H1 (cell line): ENCODE measurements at regions not wholly inside any gene's neighbourhood (a gene's known extent, or its start where the extent isn't known, plus 50 kb on each side); places are given as distances from the start of the nearest gene placed in this dataset.

ENCODE experiments used
- CTCF ChIA-PET: fragments of 300-600 bp; sonication (Branson Sonifier 250); formaldehyde crosslinking; loops from one replicate; lab custom pipeline; 2021; ENCODE audit not compliant: partially characterized antibody; lab: Charles Lee
- POLR2A ChIA-PET: fragments of 300-600 bp; sonication (Branson Sonifier 250); formaldehyde crosslinking; loops from one replicate; lab custom pipeline; 2021; ENCODE audit warnings: inconsistent platforms; ENCODE audit not compliant: partially characterized antibody; lab: Charles Lee
- DNase-seq, 2 experiments: peaks; one replicate each; pipeline versions ENCODE4 v3.0.0 to v3.0.0-alpha.2; 2010 to 2022; ENCODE audit warnings: low spot score in 2 of 2, low read depth in 1 of 2, mixed read lengths in 1 of 2
- FAIRE-seq: peaks from 2 replicates; lab custom pipeline; 2011; peaks lifted over from hg19 to GRCh38; lab: Jason Lieb, UNC
- H2AFZ ChIP-seq: 2 replicates; pipeline ENCODE4 v1.8.1; 2012; ENCODE audit warnings: low read length, inconsistent platforms
- H2AK5ac ChIP-seq: 2 replicates; pipeline ENCODE4 v1.6.1; 2013; ENCODE audit warnings: low read depth, low read length
- H2BK120ac ChIP-seq: replicated peaks from 2 replicates; pipeline ENCODE3; 2013; ENCODE audit warnings: low read depth, low read length, inconsistent platforms
- H2BK12ac ChIP-seq: 2 replicates; pipeline ENCODE4 v1.6.1; 2013; ENCODE audit warnings: low read depth, low read length
- H2BK15ac ChIP-seq: 2 replicates; pipeline ENCODE4 v1.6.1; 2013; ENCODE audit warnings: low read length
- H2BK20ac ChIP-seq: 2 replicates; pipeline ENCODE4 v1.6.1; 2013; ENCODE audit warnings: low read length
- H2BK5ac ChIP-seq: 2 replicates; pipeline ENCODE4 v1.6.1; 2013; ENCODE audit warnings: low read depth, low read length
- H3K14ac ChIP-seq: 2 replicates; pipeline ENCODE4 v1.6.1; 2013; ENCODE audit warnings: inconsistent platforms; ENCODE audit not compliant: insufficient read length
- H3K18ac ChIP-seq: 2 replicates; pipeline ENCODE4 v1.6.1; 2013; ENCODE audit warnings: low read length; ENCODE audit errors: extremely low read depth
- H3K23ac ChIP-seq: 2 replicates; pipeline ENCODE4 v1.6.1; 2013; ENCODE audit warnings: inconsistent platforms; ENCODE audit not compliant: insufficient read length
- H3K23me2 ChIP-seq: 2 replicates; pipeline ENCODE4 v1.6.1; 2013; ENCODE audit warnings: low read depth, low read length
- H3K27ac ChIP-seq: 2 replicates; pipeline ENCODE4 v1.6.1; 2011; ENCODE audit warnings: low read depth, low read length, inconsistent platforms
- H3K27me3 ChIP-seq, 4 experiments: replicated peaks in 1 of 4; 1 replicate in 1 of 4; 2 replicates in 3 of 4; pipeline versions ENCODE4 v1.6.1 to v1.8.1; 2011 to 2013; ENCODE audit warnings: low read length in 3 of 4, mild to moderate bottlenecking in 3 of 4, inconsistent platforms in 2 of 4, mixed read lengths in 2 of 4, moderate library complexity in 1 of 4; ENCODE audit not compliant: control insufficient read depth in 3 of 4, insufficient read depth in 3 of 4; ENCODE audit errors: extremely low read depth in 1 of 4
- H3K36me3 ChIP-seq, 4 experiments: 2 replicates each; pipeline versions ENCODE4 v1.6.1 to v1.8.1; 2011 to 2013; ENCODE audit warnings: mild to moderate bottlenecking in 4 of 4, low read length in 3 of 4, moderate library complexity in 2 of 4, control low read depth in 1 of 4, inconsistent platforms in 1 of 4; ENCODE audit not compliant: insufficient read depth in 4 of 4, control insufficient read depth in 2 of 4
- H3K4ac ChIP-seq: replicated peaks from 2 replicates; pipeline ENCODE3; 2013; ENCODE audit warnings: low read length, low read depth, mixed read lengths, inconsistent platforms; ENCODE audit not compliant: insufficient read length
- H3K4me1 ChIP-seq, 4 experiments: replicated peaks in 1 of 4; 1 replicate in 1 of 4; 2 replicates in 3 of 4; pipeline versions ENCODE4 v1.6.1 to v1.8.1; 2011 to 2013; ENCODE audit warnings: low read length in 3 of 4, inconsistent platforms in 2 of 4, mixed read lengths in 1 of 4; ENCODE audit not compliant: insufficient read depth in 4 of 4, control insufficient read depth in 3 of 4
- H3K4me2 ChIP-seq, 2 experiments: 2 replicates each; pipeline versions ENCODE4 v1.6.1 to v1.8.1; 2011 to 2013; ENCODE audit warnings: low read depth in 2 of 2, low read length in 2 of 2, control low read depth in 1 of 2, inconsistent platforms in 1 of 2, mild to moderate bottlenecking in 1 of 2; ENCODE audit not compliant: insufficient read depth in 1 of 2
- H3K4me3 ChIP-seq, 4 experiments: fragments of 200-600, 300-600 bp in 1 of 4; sonication (generic), shearing (Covaris generic), sonication (Bioruptor Twin) in 1 of 4; 2 replicates each; pipeline versions ENCODE4 v1.5.1 to v1.8.1; 2011 to 2016; ENCODE audit warnings: low read length in 4 of 4, low read depth in 3 of 4, control low read depth in 2 of 4, inconsistent platforms in 2 of 4, mild to moderate bottlenecking in 2 of 4, mixed read lengths in 1 of 4, moderate library complexity in 1 of 4; ENCODE audit not compliant: insufficient read depth in 2 of 4; ENCODE audit errors: extremely low read depth in 1 of 4
- H3K56ac ChIP-seq: replicated peaks from 2 replicates; pipeline ENCODE3; 2013; ENCODE audit warnings: low read depth, mild to moderate bottlenecking, mixed read lengths, low read length, inconsistent platforms; ENCODE audit not compliant: insufficient read length
- H3K79me1 ChIP-seq: 2 replicates; pipeline ENCODE4 v1.6.1; 2013; ENCODE audit warnings: low read depth, low read length, control low read depth
- H3K79me2 ChIP-seq, 2 experiments: 2 replicates each; pipeline versions ENCODE4 v1.6.1 to v1.8.1; 2012 to 2013; ENCODE audit warnings: low read length in 2 of 2, mild to moderate bottlenecking in 2 of 2, inconsistent platforms in 1 of 2; ENCODE audit not compliant: insufficient read depth in 2 of 2, control insufficient read depth in 1 of 2
- H3K9ac ChIP-seq, 4 experiments: replicated peaks in 1 of 4; 1 replicate in 1 of 4; 2 replicates in 3 of 4; pipeline versions ENCODE4 v1.6.1 to v1.8.1; 2011 to 2013; ENCODE audit warnings: low read depth in 3 of 4, low read length in 3 of 4, control low read depth in 2 of 4, mild to moderate bottlenecking in 2 of 4, moderate library complexity in 2 of 4, inconsistent platforms in 1 of 4; ENCODE audit errors: extremely low read depth in 1 of 4
- H3K9me3 ChIP-seq, 2 experiments: 2 replicates each; pipeline versions ENCODE4 v1.6.1 to v1.8.1; 2012 to 2013; ENCODE audit warnings: mild to moderate bottlenecking in 2 of 2, moderate library complexity in 2 of 2, control low read depth in 1 of 2, inconsistent platforms in 1 of 2, low read depth in 1 of 2, low read length in 1 of 2, mixed read lengths in 1 of 2; ENCODE audit not compliant: insufficient read depth in 2 of 2
- H4K20me1 ChIP-seq, 2 experiments: replicated peaks in 1 of 2; 2 replicates each; pipeline versions ENCODE3 to v1.8.1; 2011 to 2013; ENCODE audit warnings: inconsistent platforms in 2 of 2, low read length in 2 of 2, mild to moderate bottlenecking in 1 of 2; ENCODE audit not compliant: insufficient read depth in 2 of 2, control insufficient read depth in 1 of 2
- H4K5ac ChIP-seq: 2 replicates; pipeline ENCODE4 v1.6.1; 2013; ENCODE audit warnings: low read length, low read depth, mixed read lengths, inconsistent platforms; ENCODE audit not compliant: insufficient read length
- H4K8ac ChIP-seq: 2 replicates; pipeline ENCODE4 v1.8.0; 2013; ENCODE audit warnings: mild to moderate bottlenecking, moderate library complexity, low read length, inconsistent platforms; ENCODE audit not compliant: insufficient read depth; ENCODE audit errors: extremely low read depth
- H4K91ac ChIP-seq: replicated peaks from 2 replicates; pipeline ENCODE3; 2013; ENCODE audit warnings: low read length, mixed read lengths, inconsistent platforms; ENCODE audit not compliant: insufficient read length
- BACH1 ChIP-seq: IDR thresholded peaks from 2 replicates; pipeline ENCODE4 v1.6.1; 2012; ENCODE audit warnings: low read length, improper control_type of control experiment
- BCL11A ChIP-seq, 2 experiments: IDR thresholded peaks; one replicate each; pipeline ENCODE4 v1.6.1; 2011; ENCODE audit warnings: low read depth in 2 of 2, low read length in 2 of 2, mild to moderate bottlenecking in 2 of 2
- CHD1 ChIP-seq: IDR thresholded peaks from 2 replicates; pipeline ENCODE4 v1.6.1; 2012; ENCODE audit warnings: low read depth, low read length, improper control_type of control experiment
- GABPA ChIP-seq: IDR thresholded peaks from 2 replicates; pipeline ENCODE4 v1.6.1; 2011; ENCODE audit warnings: mild to moderate bottlenecking, low read length, moderate library complexity, borderline replicate concordance; ENCODE audit not compliant: insufficient read depth
- GTF2F1 ChIP-seq: IDR thresholded peaks from 2 replicates; pipeline ENCODE4 v1.6.1; 2012; ENCODE audit warnings: low read depth, low read length, improper control_type of control experiment, borderline replicate concordance
- HDAC2 ChIP-seq, 2 experiments: fragments of 300-600 bp in 1 of 2; sonication (generic) in 1 of 2; IDR thresholded peaks; 2 replicates each; pipeline ENCODE4 v1.6.1; 2011 to 2012; ENCODE audit warnings: low read depth in 2 of 2, low read length in 2 of 2, mild to moderate bottlenecking in 2 of 2, moderate library complexity in 2 of 2, borderline replicate concordance in 1 of 2, inconsistent platforms in 1 of 2
- JUND ChIP-seq: IDR thresholded peaks from 2 replicates; pipeline ENCODE4 v1.6.1; 2011; ENCODE audit warnings: mild to moderate bottlenecking, improper control_type of control experiment, low read length
- KDM1A ChIP-seq: fragments of 200-600, 300-600 bp; sonication (generic); IDR thresholded peaks from 2 replicates; pipeline ENCODE4 v1.7.1; 2016; ENCODE audit warnings: mild to moderate bottlenecking, low read length, borderline replicate concordance
- KDM4A ChIP-seq: IDR thresholded peaks from one replicate; pipeline ENCODE4 v1.7.1; 2012; ENCODE audit warnings: low read depth, mild to moderate bottlenecking, moderate library complexity, low read length, inconsistent platforms; ENCODE audit not compliant: severe bottlenecking
- NANOG ChIP-seq: IDR thresholded peaks from 2 replicates; pipeline ENCODE4 v1.6.1; 2011; ENCODE audit warnings: low read length, low read depth, mild to moderate bottlenecking, inconsistent platforms; ENCODE audit not compliant: insufficient read depth, poor library complexity, severe bottlenecking
- POLR2A ChIP-seq, 2 experiments: IDR thresholded peaks; 1 replicate in 1 of 2; 2 replicates in 1 of 2; pipeline ENCODE4 v1.6.1; 2011; ENCODE audit warnings: low read depth in 2 of 2, low read length in 2 of 2, mild to moderate bottlenecking in 2 of 2; ENCODE audit errors: control extremely low read depth in 1 of 2
- RAD21 ChIP-seq, 2 experiments: IDR thresholded peaks in 1 of 2; conservative IDR thresholded peaks in 1 of 2; 2 replicates each; pipeline ENCODE4 v1.6.1; 2011; ENCODE audit warnings: low read depth in 2 of 2, low read length in 2 of 2, improper control_type of control experiment in 1 of 2, inconsistent platforms in 1 of 2, mild to moderate bottlenecking in 1 of 2, moderate library complexity in 1 of 2
- WGBS, 2 experiments: shearing (Covaris generic) in 1 of 2; methylation state at CpG; one replicate each; pipeline versions ENCODE4 v1.1.6 to v1.1.7; 2013 to 2015; ENCODE audit warnings: low lambda C conversion rate in 2 of 2, mixed read lengths in 2 of 2, inconsistent platforms in 1 of 2, low coverage in 1 of 2, missing lambda C conversion rate in 1 of 2; ENCODE audit not compliant: insufficient replicate concordance in 2 of 2, insufficient coverage in 1 of 2, insufficient read length in 1 of 2; ENCODE audit errors: extremely low coverage in 1 of 2, missing lambda C conversion rate in 1 of 2; 5-methylcytosine and 5-hydroxymethylcytosine counted together
- TF ChIP-seq, protein P1 (sequence below): IDR thresholded peaks from 2 replicates; pipeline ENCODE4 v1.6.1; 2012; ENCODE audit warnings: low read length, inconsistent platforms

GRCh38 chr17:26792486-26792885 lies 501.4 kb upstream of the WSB1 start:
- Histone ChIP-seq H4K5ac (no peak overlapping the region), H3K9me3 (peaks cover 17 to 90% of the 10 kb centered on the region in 2 experiments), H4K91ac (no peak overlapping the region), H3K23me2 (peaks cover 16% of the 10 kb centered on the region; the same call in 1 of the 2 replicates), H3K56ac (no peak overlapping the region), H3K4me3 (no peak overlapping the region), H2BK120ac (no peak overlapping the region), H3K14ac (no peak overlapping the region), H4K8ac (no peak overlapping the region), H3K23ac (no peak overlapping the region), H3K79me2 (no peaks in the 10 kb centered on the region), H3K4me1 (no peaks in the 10 kb centered on the region), H3K18ac (no peak overlapping the region), H2AFZ (no peak overlapping the region), H2AK5ac (no peak overlapping the region), H3K79me1 (no peaks in the 10 kb centered on the region), H2BK15ac (no peak overlapping the region), H3K4ac (no peak overlapping the region), H3K9ac (no peak overlapping the region), H3K27me3 (no peaks in the 10 kb centered on the region), H3K27ac (no peak overlapping the region), H2BK12ac (no peak overlapping the region), H2BK5ac (no peak overlapping the region), H2BK20ac (no peak overlapping the region), H3K4me2 (no peak overlapping the region), H4K20me1 (no peaks in the 10 kb centered on the region), H3K36me3 (no peaks in the 10 kb centered on the region)
- ChIA-PET POLR2A (no interaction called here), CTCF (no interaction called here)
- WGBS, 2 experiments = 84 to 100% methylated on average over 2 to 12 of the region's 12 CpGs
- DNase-seq (peak in 1 of 2 experiments; percentile 17), FAIRE-seq (no peak)
- TF ChIP-seq BCL11A (IDR thresholded peaks at IDR 0.05; ENCODE audit: low read depth in 2 of 2, low read length in 2 of 2) = no peak
- TF ChIP-seq KDM1A = no peak
- TF ChIP-seq NANOG = no peak
- no peak for TF ChIP-seq JUND
- TF ChIP-seq, protein P1, sequence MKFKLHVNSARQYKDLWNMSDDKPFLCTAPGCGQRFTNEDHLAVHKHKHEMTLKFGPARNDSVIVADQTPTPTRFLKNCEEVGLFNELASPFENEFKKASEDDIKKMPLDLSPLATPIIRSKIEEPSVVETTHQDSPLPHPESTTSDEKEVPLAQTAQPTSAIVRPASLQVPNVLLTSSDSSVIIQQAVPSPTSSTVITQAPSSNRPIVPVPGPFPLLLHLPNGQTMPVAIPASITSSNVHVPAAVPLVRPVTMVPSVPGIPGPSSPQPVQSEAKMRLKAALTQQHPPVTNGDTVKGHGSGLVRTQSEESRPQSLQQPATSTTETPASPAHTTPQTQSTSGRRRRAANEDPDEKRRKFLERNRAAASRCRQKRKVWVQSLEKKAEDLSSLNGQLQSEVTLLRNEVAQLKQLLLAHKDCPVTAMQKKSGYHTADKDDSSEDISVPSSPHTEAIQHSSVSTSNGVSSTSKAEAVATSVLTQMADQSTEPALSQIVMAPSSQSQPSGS = no peak
- no peak for TF ChIP-seq RAD21 (IDR thresholded peaks at IDR 0.05 in 1 of 2, conservative IDR thresholded peaks at IDR 0.05 in 1 of 2; ENCODE audit: low read depth in 2 of 2, low read length in 2 of 2)
- no peak for TF ChIP-seq HDAC2 (IDR thresholded peaks at IDR 0.05; ENCODE audit: borderline replicate concordance in 1 of 2, low read depth in 2 of 2, low read length in 2 of 2)
- no peak for TF ChIP-seq CHD1
- TF ChIP-seq KDM4A = no peak
- no peak for TF ChIP-seq BACH1
- TF ChIP-seq GTF2F1 = no peak
- TF ChIP-seq POLR2A (IDR thresholded peaks at IDR 0.05; ENCODE audit: control extremely low read depth in 1 of 2, low read depth in 2 of 2, low read length in 2 of 2) = no peak
- no peak for TF ChIP-seq GABPA
